H9 (cell line): ENCODE measurements at regions not wholly inside any gene's neighbourhood (a gene's known extent, or its start where the extent isn't known, plus 50 kb on each side); places are given as distances from the start of the nearest gene placed in this dataset.
"Not testable (repeated sequence)": the region's sequence is repeated elsewhere in the genome, so short reads cannot be mapped to it uniquely, and the experiment has no call there.

Source experiments
- DNase-seq: peaks from one replicate; pipeline ENCODE4 v3.0.0-alpha.2; 2017
- H2AFZ ChIP-seq: one replicate; pipeline ENCODE4 v1.6.1; 2013; ENCODE audit warnings: mild to moderate bottlenecking, low read length, control low read depth, moderate library complexity
- H2AK5ac ChIP-seq: 2 replicates; pipeline ENCODE4 v1.6.1; 2013; ENCODE audit warnings: low read length, control low read depth, mixed read lengths; ENCODE audit not compliant: insufficient read length
- H2BK120ac ChIP-seq: one replicate; pipeline ENCODE4 v1.6.1; 2013; ENCODE audit warnings: low read depth, mild to moderate bottlenecking, low read length, control low read depth, inconsistent platforms; ENCODE audit not compliant: poor library complexity, severe bottlenecking
- H2BK12ac ChIP-seq: 2 replicates; pipeline ENCODE4 v1.6.1; 2013; ENCODE audit warnings: low read length, control low read depth, mixed read lengths, low read depth; ENCODE audit not compliant: insufficient read length
- H2BK15ac ChIP-seq: 2 replicates; pipeline ENCODE4 v1.6.1; 2013; ENCODE audit warnings: low read depth, low read length, control low read depth
- H2BK20ac ChIP-seq: one replicate; pipeline ENCODE4 v1.6.1; 2013; ENCODE audit warnings: low read depth, mild to moderate bottlenecking, low read length, control low read depth, inconsistent platforms; ENCODE audit not compliant: poor library complexity, severe bottlenecking
- H2BK5ac ChIP-seq: 2 replicates; pipeline ENCODE4 v1.6.1; 2013; ENCODE audit warnings: low read length, control low read depth, mixed read lengths; ENCODE audit not compliant: insufficient read length
- H3K14ac ChIP-seq: 2 replicates; pipeline ENCODE4 v1.6.1; 2013; ENCODE audit warnings: low read length, control low read depth; ENCODE audit not compliant: insufficient read depth
- H3K18ac ChIP-seq: 2 replicates; pipeline ENCODE4 v1.6.1; 2013; ENCODE audit warnings: low read depth, mild to moderate bottlenecking, mixed read lengths, low read length, control low read depth; ENCODE audit not compliant: insufficient read length
- H3K23ac ChIP-seq: 2 replicates; pipeline ENCODE4 v1.6.1; 2013; ENCODE audit warnings: low read length, control low read depth, mixed read lengths, low read depth; ENCODE audit not compliant: insufficient read length
- H3K23me2 ChIP-seq: 2 replicates; pipeline ENCODE4 v1.6.1; 2013; ENCODE audit warnings: low read depth, mild to moderate bottlenecking, mixed read lengths, low read length, control low read depth; ENCODE audit not compliant: insufficient read length, poor library complexity, severe bottlenecking
- H3K27ac ChIP-seq: 2 replicates; pipeline ENCODE4 v1.5.1; 2013; ENCODE audit warnings: low read length, control low read depth, mixed read lengths, low read depth; ENCODE audit not compliant: insufficient read length
- H3K27me3 ChIP-seq: 2 replicates; pipeline ENCODE4 v1.6.1; 2013; ENCODE audit warnings: low read length, control low read depth, inconsistent platforms; ENCODE audit not compliant: insufficient read depth
- H3K4ac ChIP-seq: 2 replicates; pipeline ENCODE4 v1.6.1; 2013; ENCODE audit warnings: low read depth, mild to moderate bottlenecking, control low read depth, inconsistent platforms, low read length, moderate library complexity
- H3K4me1 ChIP-seq: 2 replicates; pipeline ENCODE4 v1.6.1; 2013; ENCODE audit warnings: low read length, control low read depth, inconsistent platforms; ENCODE audit not compliant: insufficient read depth
- H3K4me2 ChIP-seq: 2 replicates; pipeline ENCODE4 v1.6.1; 2013; ENCODE audit warnings: low read length, control low read depth, mixed read lengths; ENCODE audit not compliant: insufficient read length, insufficient read depth
- H3K56ac ChIP-seq: 2 replicates; pipeline ENCODE4 v1.6.1; 2013; ENCODE audit warnings: low read depth, mild to moderate bottlenecking, mixed read lengths, low read length, control low read depth; ENCODE audit not compliant: insufficient read length
- H3K79me1 ChIP-seq: 2 replicates; pipeline ENCODE4 v1.6.1; 2013; ENCODE audit warnings: low read depth, mild to moderate bottlenecking, moderate library complexity, low read length, control low read depth, inconsistent platforms; ENCODE audit not compliant: insufficient read depth, poor library complexity, severe bottlenecking
- H3K79me2 ChIP-seq: 2 replicates; pipeline ENCODE4 v1.6.1; 2013; ENCODE audit warnings: low read length, control low read depth, inconsistent platforms; ENCODE audit not compliant: insufficient read depth
- H3K9ac ChIP-seq: 2 replicates; pipeline ENCODE4 v1.6.1; 2013; ENCODE audit warnings: low read length, control low read depth, mixed read lengths; ENCODE audit not compliant: insufficient read length; ENCODE audit errors: extremely low read depth
- H3K9me3 ChIP-seq: one replicate; pipeline ENCODE4 v1.6.1; 2013; ENCODE audit warnings: low read depth, low read length, inconsistent platforms; ENCODE audit not compliant: control insufficient read depth
- H3T11ph ChIP-seq: one replicate; pipeline ENCODE4 v1.6.1; 2013; ENCODE audit warnings: mild to moderate bottlenecking, low read length, control low read depth, inconsistent platforms
- H4K20me1 ChIP-seq: one replicate; pipeline ENCODE4 v1.6.1; 2013; ENCODE audit not compliant: control insufficient read depth, insufficient read length, insufficient read depth
- H4K5ac ChIP-seq: 2 replicates; pipeline ENCODE4 v1.6.1; 2013; ENCODE audit warnings: low read depth, mild to moderate bottlenecking, mixed read lengths, low read length, control low read depth; ENCODE audit not compliant: insufficient read length
- H4K8ac ChIP-seq: replicated peaks from 2 replicates; pipeline ENCODE4 v1.6.1; 2013; ENCODE audit warnings: low read length, control low read depth, mixed read lengths, low read depth; ENCODE audit not compliant: insufficient read length
- H4K91ac ChIP-seq: 2 replicates; pipeline ENCODE4 v1.6.1; 2013; ENCODE audit warnings: low read depth, mild to moderate bottlenecking, moderate library complexity, mixed read lengths, low read length, control low read depth; ENCODE audit not compliant: insufficient read length
- H3K27ac Mint-ChIP-seq, 3 experiments: 2 replicates in 2 of 3; 3 replicates in 1 of 3; pipeline ENCODE4 v1.8.0; 2020 to 2021; ENCODE audit warnings: mixed read lengths in 3 of 3, mild to moderate bottlenecking in 1 of 3, moderate library complexity in 1 of 3
- H3K27me3 Mint-ChIP-seq: 2 replicates; pipeline ENCODE4 v1.8.0; 2021; ENCODE audit warnings: low read depth, mild to moderate bottlenecking, moderate library complexity, mixed read lengths
- H3K36me3 Mint-ChIP-seq, 3 experiments: 2 replicates in 2 of 3; 3 replicates in 1 of 3; pipeline ENCODE4 v1.8.0; 2020 to 2021; ENCODE audit warnings: low read depth in 3 of 3, mixed read lengths in 3 of 3; ENCODE audit not compliant: insufficient read depth in 1 of 3
- H3K4me1 Mint-ChIP-seq, 2 experiments: 2 replicates each; pipeline ENCODE4 v1.8.0; 2020; ENCODE audit warnings: mixed read lengths in 2 of 2
- H3K4me3 Mint-ChIP-seq, 2 experiments: 2 replicates in 1 of 2; 3 replicates in 1 of 2; pipeline ENCODE4 v1.8.0; 2020 to 2021; ENCODE audit warnings: mild to moderate bottlenecking in 2 of 2, mixed read lengths in 2 of 2, moderate library complexity in 1 of 2
- H3K9me3 Mint-ChIP-seq, 2 experiments: 2 replicates in 1 of 2; 3 replicates in 1 of 2; pipeline ENCODE4 v1.8.0; 2020; ENCODE audit warnings: mild to moderate bottlenecking in 2 of 2, mixed read lengths in 2 of 2, moderate library complexity in 1 of 2
- WGBS: extraction: QIAGEN DNeasy Blood & Tissue Kit; methylation state at CpG from one replicate; pipeline ENCODE4 v1.1.7; 2013; ENCODE audit warnings: missing lambda C conversion rate, low lambda C conversion rate, mixed read lengths; ENCODE audit not compliant: insufficient read length; ENCODE audit errors: extremely low coverage; 5-methylcytosine and 5-hydroxymethylcytosine counted together
- TF ChIP-seq, protein P1 (sequence below): fragments of 200-600 bp; sonication (generic); conservative IDR thresholded peaks from 3 replicates; pipeline ENCODE4 v1.8.0; 2021; ENCODE audit warnings: antibody characterized with exemption, mild to moderate bottlenecking

DNA sequence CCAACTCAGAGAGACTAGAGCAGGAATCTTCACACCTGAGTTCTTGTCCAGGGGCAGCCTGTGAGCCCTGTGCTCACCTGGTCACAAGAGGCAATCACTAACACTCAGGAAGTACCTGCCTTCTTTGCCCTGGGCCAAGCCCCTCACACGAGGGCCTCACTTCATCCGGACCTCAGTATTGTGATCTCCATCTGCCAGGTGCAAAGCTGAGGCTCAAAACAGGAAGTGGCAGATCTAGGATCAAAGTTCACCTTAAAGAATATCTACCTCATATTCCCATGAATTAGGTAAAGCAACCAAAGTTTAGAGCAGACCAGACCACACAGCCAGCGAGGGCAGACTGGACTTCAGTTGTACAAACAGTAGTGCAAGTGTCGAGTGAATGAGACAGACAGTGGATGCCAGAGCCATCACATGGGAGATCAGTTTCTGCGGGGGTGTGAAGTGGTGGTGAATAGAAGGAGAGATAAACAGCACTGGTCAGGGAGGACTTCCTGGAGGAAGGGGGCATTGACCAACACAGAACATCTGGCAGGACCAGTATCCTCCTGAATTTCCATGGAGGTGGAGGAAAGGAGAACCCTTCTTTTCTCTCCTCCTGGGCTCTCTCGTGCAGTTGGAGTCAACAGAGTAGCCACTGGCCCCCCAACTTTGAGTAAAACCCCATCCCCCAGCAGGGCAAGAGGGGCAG is 116.6 kb upstream of the ZBTB40 start:
- Histone ChIP-seq H3K79me1 (no peaks in the 10 kb centered on the region), H2BK5ac (no peak overlapping the region), H4K8ac (no peak overlapping the region), H4K5ac (no peak overlapping the region), H4K20me1 (no peaks in the 10 kb centered on the region), H3K27ac (no peak overlapping the region), H3K4ac (no peak overlapping the region), H3K79me2 (no peaks in the 10 kb centered on the region), H3K14ac (no peak overlapping the region), H3K4me2 (no peak overlapping the region), H3K9me3 (no peaks in the 10 kb centered on the region), H3K23ac (no peak overlapping the region), H2BK15ac (no peak overlapping the region), H2BK120ac (no peak overlapping the region), H2AK5ac (no peak overlapping the region), H3K18ac (no peak overlapping the region), H3K23me2 (no peaks in the 10 kb centered on the region), H3K56ac (no peak overlapping the region), H2AFZ (no peak overlapping the region), H2BK20ac (no peak overlapping the region), H2BK12ac (no peak overlapping the region), H3T11ph (no peak overlapping the region), H4K91ac (no peak overlapping the region), H3K9ac (no peak overlapping the region), H3K4me1 (no peaks in the 10 kb centered on the region), H3K27me3 (no peaks in the 10 kb centered on the region)
- TF ChIP-seq, protein P1, sequence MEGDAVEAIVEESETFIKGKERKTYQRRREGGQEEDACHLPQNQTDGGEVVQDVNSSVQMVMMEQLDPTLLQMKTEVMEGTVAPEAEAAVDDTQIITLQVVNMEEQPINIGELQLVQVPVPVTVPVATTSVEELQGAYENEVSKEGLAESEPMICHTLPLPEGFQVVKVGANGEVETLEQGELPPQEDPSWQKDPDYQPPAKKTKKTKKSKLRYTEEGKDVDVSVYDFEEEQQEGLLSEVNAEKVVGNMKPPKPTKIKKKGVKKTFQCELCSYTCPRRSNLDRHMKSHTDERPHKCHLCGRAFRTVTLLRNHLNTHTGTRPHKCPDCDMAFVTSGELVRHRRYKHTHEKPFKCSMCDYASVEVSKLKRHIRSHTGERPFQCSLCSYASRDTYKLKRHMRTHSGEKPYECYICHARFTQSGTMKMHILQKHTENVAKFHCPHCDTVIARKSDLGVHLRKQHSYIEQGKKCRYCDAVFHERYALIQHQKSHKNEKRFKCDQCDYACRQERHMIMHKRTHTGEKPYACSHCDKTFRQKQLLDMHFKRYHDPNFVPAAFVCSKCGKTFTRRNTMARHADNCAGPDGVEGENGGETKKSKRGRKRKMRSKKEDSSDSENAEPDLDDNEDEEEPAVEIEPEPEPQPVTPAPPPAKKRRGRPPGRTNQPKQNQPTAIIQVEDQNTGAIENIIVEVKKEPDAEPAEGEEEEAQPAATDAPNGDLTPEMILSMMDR = no peak
- H3K4me3 Mint-ChIP-seq = no peak overlapping the region
- peaks cover 3% of the 10 kb centered on the region in 2 experiments for H3K4me1 Mint-ChIP-seq
- peaks cover 12% of the 10 kb centered on the region for H3K27me3 Mint-ChIP-seq
- WGBS = no CpG with 5 or more reads among the region's 6 CpGs
- no peaks in the 10 kb centered on the region for H3K36me3 Mint-ChIP-seq
- DNase-seq = no peak
- no peak overlapping the region for H3K27ac Mint-ChIP-seq
- no peaks in the 10 kb centered on the region; a peak in 1 of 5 replicates for H3K9me3 Mint-ChIP-seq

DNA sequence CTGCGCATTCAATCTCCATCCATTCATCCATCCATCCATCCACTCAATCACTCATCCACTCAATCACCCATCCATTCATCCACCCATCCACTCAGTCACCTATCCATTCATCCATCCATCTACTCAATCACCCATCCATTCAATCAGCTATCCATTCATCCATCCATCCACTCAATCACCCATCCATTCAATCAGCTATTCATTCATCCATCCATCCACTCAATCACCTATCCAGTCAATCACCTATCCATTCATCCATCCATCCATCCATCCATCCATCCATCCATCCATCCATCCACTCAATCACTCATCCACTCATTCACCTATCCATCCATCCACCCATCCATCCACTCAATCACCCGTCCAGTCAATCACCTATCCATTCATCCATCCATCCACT is 115.4 kb upstream of the ZBTB40 start:
- not testable (repeated sequence) for H2BK20ac ChIP-seq, H3K9me3 Mint-ChIP-seq, H3K23me2 ChIP-seq, H2BK5ac ChIP-seq, H3K14ac ChIP-seq, H4K5ac ChIP-seq, DNase-seq, H3K36me3 Mint-ChIP-seq, H3T11ph ChIP-seq, H3K4ac ChIP-seq, H3K4me1 ChIP-seq, H2BK15ac ChIP-seq, H3K23ac ChIP-seq, H3K9ac ChIP-seq, H4K91ac ChIP-seq, H3K9me3 ChIP-seq, H2BK120ac ChIP-seq, H3K27ac ChIP-seq, H3K4me3 Mint-ChIP-seq, H3K4me1 Mint-ChIP-seq, H3K27ac Mint-ChIP-seq, H2AFZ ChIP-seq, H2AK5ac ChIP-seq, H2BK12ac ChIP-seq, H3K79me1 ChIP-seq, H3K56ac ChIP-seq, H3K79me2 ChIP-seq, H4K8ac ChIP-seq, H3K4me2 ChIP-seq, H4K20me1 ChIP-seq, H3K18ac ChIP-seq, H3K27me3 ChIP-seq
- peaks cover 12% of the 10 kb centered on the region for H3K27me3 Mint-ChIP-seq
- WGBS = 100% methylated on average over 1 of the region's 2 CpGs
